ENCODE measurements at regions not wholly inside any gene's neighbourhood (a gene's known extent, or its start where the extent isn't known, plus 50 kb on each side); places are given as distances from the start of the nearest gene placed in this dataset.

DNA sequence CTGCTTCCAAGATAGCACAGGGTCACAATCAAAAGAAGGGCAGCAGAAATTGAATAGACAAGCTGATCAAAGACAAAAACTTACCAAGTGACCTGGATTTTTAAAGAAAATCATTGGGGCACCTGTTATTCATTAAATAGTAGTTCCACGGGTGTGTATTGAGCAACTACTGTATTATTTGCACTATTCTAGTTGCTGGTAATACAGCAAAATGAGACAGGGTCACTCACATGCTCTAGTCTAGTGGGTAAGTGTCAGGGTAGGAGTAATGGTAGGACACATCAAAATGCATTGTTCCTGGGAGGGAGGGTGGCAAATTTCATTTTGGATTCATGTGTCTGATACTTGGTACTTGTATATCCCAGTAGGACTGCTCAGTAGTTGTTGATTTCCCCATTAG is 127.9 kb downstream of the SQOR start:
- H3K4me3 ChIP-seq (ENCODE audit: low read depth in 2 of 2, low read length in 2 of 2), result no peak overlapping the region
- TF ChIP-seq SIN3A (IDR thresholded peaks at IDR 0.05; ENCODE audit: borderline replicate concordance, insufficient read depth, low read depth, low read length), result no peak
- no peak for TF ChIP-seq POLR2AphosphoS5 (IDR thresholded peaks at IDR 0.05; ENCODE audit: low read depth, low read length)
- H3K36me3 ChIP-seq (ENCODE audit: control insufficient read depth, insufficient read depth, low read length), result no peaks in the 10 kb centered on the region
- H3K27me3 ChIP-seq (ENCODE audit: control insufficient read depth, insufficient read depth, low read length), result no peaks in the 10 kb centered on the region
- intact Hi-C loops (cut with micrococcal nuclease; ENCODE audit: unreplicated experiment), result no loop called here
- CTCF ChIA-PET, result no interaction called here
- POLR2A ChIA-PET, result no interaction called here
- no TSS peak for BruUV-seq (replicated peaks)
- in situ Hi-C loops (cut with HindIII; ENCODE audit: low pct_unique_long_range_greater_than_20kb, low sequenced_read_pairs), result no loop called here
- DNase-seq (ENCODE audit: low read depth, low spot score) (no peak), ATAC-seq (no peak)
- H3K27ac ChIP-seq (ENCODE audit: low read length), result no peak overlapping the region
- no peaks in the 10 kb centered on the region for H3K4me1 ChIP-seq (ENCODE audit: control insufficient read depth, insufficient read depth, low read length)
- H3K9me3 ChIP-seq (ENCODE audit: control insufficient read depth, insufficient read depth, low read depth, low read length), result no peaks in the 10 kb centered on the region

DNA sequence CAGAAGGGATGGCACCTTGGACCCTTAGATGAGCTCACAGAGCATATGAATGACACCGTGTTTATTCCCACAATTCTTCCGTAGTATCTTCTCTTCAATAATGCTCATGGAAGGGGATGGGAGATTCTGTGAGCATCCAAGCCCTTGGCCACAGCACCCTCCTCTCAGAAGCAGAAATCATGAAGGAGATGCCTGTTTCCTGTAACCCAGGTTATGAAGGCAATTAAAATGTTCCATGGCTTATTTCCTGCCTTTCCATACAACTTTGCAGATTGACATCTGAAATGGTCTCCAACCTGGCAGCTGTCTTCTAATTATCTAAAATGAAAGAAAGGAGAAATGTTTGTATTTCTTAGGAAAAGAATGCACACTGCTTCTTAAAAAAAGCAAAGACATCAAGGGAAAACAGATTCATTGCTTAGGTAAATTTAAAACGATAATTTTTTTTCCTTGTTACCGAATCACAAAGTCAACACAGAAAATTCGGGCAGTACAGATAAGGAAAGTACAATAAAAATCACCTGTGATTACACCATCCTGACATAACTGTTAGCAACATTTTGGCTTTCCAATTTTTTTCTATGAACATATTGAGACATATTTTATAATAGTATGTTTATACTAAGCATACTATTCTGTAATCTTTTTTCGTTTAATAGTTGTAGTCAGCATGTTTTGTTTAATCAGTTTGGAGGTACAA is 128.5 kb downstream of the SQOR start:
- in situ Hi-C loops (cut with HindIII; ENCODE audit: low pct_unique_long_range_greater_than_20kb, low sequenced_read_pairs), result no loop called here
- TF ChIP-seq TCF7L2 (IDR thresholded peaks at IDR 0.05; ENCODE audit: low read depth, low read length), result no peak
- TF ChIP-seq, protein P1, sequence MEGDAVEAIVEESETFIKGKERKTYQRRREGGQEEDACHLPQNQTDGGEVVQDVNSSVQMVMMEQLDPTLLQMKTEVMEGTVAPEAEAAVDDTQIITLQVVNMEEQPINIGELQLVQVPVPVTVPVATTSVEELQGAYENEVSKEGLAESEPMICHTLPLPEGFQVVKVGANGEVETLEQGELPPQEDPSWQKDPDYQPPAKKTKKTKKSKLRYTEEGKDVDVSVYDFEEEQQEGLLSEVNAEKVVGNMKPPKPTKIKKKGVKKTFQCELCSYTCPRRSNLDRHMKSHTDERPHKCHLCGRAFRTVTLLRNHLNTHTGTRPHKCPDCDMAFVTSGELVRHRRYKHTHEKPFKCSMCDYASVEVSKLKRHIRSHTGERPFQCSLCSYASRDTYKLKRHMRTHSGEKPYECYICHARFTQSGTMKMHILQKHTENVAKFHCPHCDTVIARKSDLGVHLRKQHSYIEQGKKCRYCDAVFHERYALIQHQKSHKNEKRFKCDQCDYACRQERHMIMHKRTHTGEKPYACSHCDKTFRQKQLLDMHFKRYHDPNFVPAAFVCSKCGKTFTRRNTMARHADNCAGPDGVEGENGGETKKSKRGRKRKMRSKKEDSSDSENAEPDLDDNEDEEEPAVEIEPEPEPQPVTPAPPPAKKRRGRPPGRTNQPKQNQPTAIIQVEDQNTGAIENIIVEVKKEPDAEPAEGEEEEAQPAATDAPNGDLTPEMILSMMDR (IDR thresholded peaks at IDR 0.05), result no peak
- no peak for TF ChIP-seq POLR2AphosphoS5 (IDR thresholded peaks at IDR 0.05; ENCODE audit: low read depth, low read length)
- no peak for TF ChIP-seq SIN3A (IDR thresholded peaks at IDR 0.05; ENCODE audit: borderline replicate concordance, insufficient read depth, low read depth, low read length)
- TF ChIP-seq, protein P2, sequence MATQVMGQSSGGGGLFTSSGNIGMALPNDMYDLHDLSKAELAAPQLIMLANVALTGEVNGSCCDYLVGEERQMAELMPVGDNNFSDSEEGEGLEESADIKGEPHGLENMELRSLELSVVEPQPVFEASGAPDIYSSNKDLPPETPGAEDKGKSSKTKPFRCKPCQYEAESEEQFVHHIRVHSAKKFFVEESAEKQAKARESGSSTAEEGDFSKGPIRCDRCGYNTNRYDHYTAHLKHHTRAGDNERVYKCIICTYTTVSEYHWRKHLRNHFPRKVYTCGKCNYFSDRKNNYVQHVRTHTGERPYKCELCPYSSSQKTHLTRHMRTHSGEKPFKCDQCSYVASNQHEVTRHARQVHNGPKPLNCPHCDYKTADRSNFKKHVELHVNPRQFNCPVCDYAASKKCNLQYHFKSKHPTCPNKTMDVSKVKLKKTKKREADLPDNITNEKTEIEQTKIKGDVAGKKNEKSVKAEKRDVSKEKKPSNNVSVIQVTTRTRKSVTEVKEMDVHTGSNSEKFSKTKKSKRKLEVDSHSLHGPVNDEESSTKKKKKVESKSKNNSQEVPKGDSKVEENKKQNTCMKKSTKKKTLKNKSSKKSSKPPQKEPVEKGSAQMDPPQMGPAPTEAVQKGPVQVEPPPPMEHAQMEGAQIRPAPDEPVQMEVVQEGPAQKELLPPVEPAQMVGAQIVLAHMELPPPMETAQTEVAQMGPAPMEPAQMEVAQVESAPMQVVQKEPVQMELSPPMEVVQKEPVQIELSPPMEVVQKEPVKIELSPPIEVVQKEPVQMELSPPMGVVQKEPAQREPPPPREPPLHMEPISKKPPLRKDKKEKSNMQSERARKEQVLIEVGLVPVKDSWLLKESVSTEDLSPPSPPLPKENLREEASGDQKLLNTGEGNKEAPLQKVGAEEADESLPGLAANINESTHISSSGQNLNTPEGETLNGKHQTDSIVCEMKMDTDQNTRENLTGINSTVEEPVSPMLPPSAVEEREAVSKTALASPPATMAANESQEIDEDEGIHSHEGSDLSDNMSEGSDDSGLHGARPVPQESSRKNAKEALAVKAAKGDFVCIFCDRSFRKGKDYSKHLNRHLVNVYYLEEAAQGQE (IDR thresholded peaks at IDR 0.05; ENCODE audit: insufficient read depth in 1 of 2, low read depth in 2 of 2, low read length in 1 of 2), result no peak
- no peak overlapping the region for H3K4me3 ChIP-seq (ENCODE audit: low read depth in 2 of 2, low read length in 2 of 2)
- BruUV-seq (replicated peaks), result no TSS peak
- H3K27me3 ChIP-seq (ENCODE audit: control insufficient read depth, insufficient read depth, low read length), result no peaks in the 10 kb centered on the region
- POLR2A ChIA-PET, result no interaction called here
- CTCF ChIA-PET, result no interaction called here
- ATAC-seq (no peak), DNase-seq (ENCODE audit: low read depth, low spot score) (no peak)
- intact Hi-C loops (cut with micrococcal nuclease; ENCODE audit: unreplicated experiment), result no loop called here
- no peak overlapping the region for H3K27ac ChIP-seq (ENCODE audit: low read length)
- no peaks in the 10 kb centered on the region for H3K36me3 ChIP-seq (ENCODE audit: control insufficient read depth, insufficient read depth, low read length)
- no peaks in the 10 kb centered on the region for H3K9me3 ChIP-seq (ENCODE audit: control insufficient read depth, insufficient read depth, low read depth, low read length)
- no peaks in the 10 kb centered on the region for H3K4me1 ChIP-seq (ENCODE audit: control insufficient read depth, insufficient read depth, low read length)

DNA sequence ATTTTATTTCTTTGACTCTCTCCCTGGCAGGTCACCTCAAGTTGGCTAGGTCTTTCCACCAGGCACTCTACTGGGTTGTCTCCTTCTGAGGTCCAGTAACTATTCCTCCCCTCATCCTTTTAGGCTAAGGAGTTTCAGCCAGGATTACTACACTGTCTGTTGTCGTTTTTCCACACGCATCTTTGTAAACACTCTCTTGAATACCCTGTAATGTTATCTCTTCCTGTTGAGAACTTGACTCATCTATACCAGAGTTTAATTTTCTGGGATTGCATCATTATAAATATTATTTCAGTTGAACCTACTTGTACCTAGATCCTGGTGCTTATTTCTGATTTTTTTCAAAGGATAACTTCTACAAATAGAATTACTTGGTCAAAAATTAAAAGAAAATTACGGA is 138.3 kb downstream of the SQOR start:
- Histone ChIP-seq H3K4me1 (ENCODE audit: control insufficient read depth, insufficient read depth, low read length) (no peaks in the 10 kb centered on the region), H3K9me3 (ENCODE audit: control insufficient read depth, insufficient read depth, low read depth, low read length) (no peaks in the 10 kb centered on the region), H3K27me3 (ENCODE audit: control insufficient read depth, insufficient read depth, low read length) (no peaks in the 10 kb centered on the region), H3K27ac (ENCODE audit: low read length) (no peak overlapping the region), H3K36me3 (ENCODE audit: control insufficient read depth, insufficient read depth, low read length) (no peaks in the 10 kb centered on the region), H3K4me3 (ENCODE audit: low read depth in 2 of 2, low read length in 2 of 2) (no peak overlapping the region)
- POLR2A ChIA-PET, result no interaction called here
- ATAC-seq (no peak), DNase-seq (ENCODE audit: low read depth, low spot score) (no peak)
- in situ Hi-C loops (cut with HindIII; ENCODE audit: low pct_unique_long_range_greater_than_20kb, low sequenced_read_pairs), result no loop called here
- no peak for TF ChIP-seq TCF7L2 (IDR thresholded peaks at IDR 0.05; ENCODE audit: low read depth, low read length)
- no TSS peak for BruUV-seq (replicated peaks)
- CTCF ChIA-PET, result no interaction called here
- intact Hi-C loops (cut with micrococcal nuclease; ENCODE audit: unreplicated experiment), result no loop called here
